HCT116 (cell line): ENCODE measurements at regions not wholly inside any gene's neighbourhood (a gene's known extent, or its start where the extent isn't known, plus 50 kb on each side); places are given as distances from the start of the nearest gene placed in this dataset.

Source experiments
- ATAC-seq: fragments of 200-7000 bp; cut with Tn5 transposase; 2 replicates; pipeline ENCODE4 v1.9.1; 2020; ENCODE audit warnings: mild to moderate bottlenecking, moderate library complexity
- BruUV-seq: library from RNA; stranded (reverse); fragments of 400-500 nt; replicated peaks from 2 replicates; lab custom pipeline; 2021; lab: Mats Ljungman, UMichigan
- CTCF ChIA-PET: fragments of 300-600 bp; sonication (Branson Sonifier 250); formaldehyde crosslinking; loops from one replicate; lab custom pipeline; 2021; ENCODE audit warnings: antibody characterized with exemption; lab: Charles Lee
- POLR2A ChIA-PET: fragments of 300-600, 350-600 bp; sonication (Branson Sonifier 250); formaldehyde crosslinking; loops from one replicate; lab custom pipeline; 2021; ENCODE audit warnings: antibody characterized with exemption; lab: Charles Lee
- RAD21 ChIA-PET, 2 experiments: fragments of 300-600 bp; sonication (Branson Sonifier 250); formaldehyde crosslinking; loops; one replicate each; lab custom pipeline; 2023; ENCODE audit warnings: low total read pairs in 2 of 2; ENCODE audit not compliant: uncharacterized antibody in 2 of 2, unreplicated experiment in 2 of 2, low non-redundant PET in 1 of 2; lab: Charles Lee
- DNase-seq: peaks from one replicate; pipeline ENCODE4 v3.0.0-alpha.2; 2010; ENCODE audit warnings: low read depth, low spot score
- H2AFZ ChIP-seq: fragments of 200-600 bp; shearing (Covaris generic), sonication (generic); 2 replicates; pipeline ENCODE4 v1.6.1; 2017; ENCODE audit warnings: low read depth, mixed run types, mixed read lengths, antibody characterized with exemption, low read length; ENCODE audit not compliant: poor library complexity, severe bottlenecking
- H3K27ac ChIP-seq: 2 replicates; pipeline ENCODE4 v1.5.1; 2012; ENCODE audit warnings: low read depth, low read length
- H3K27me3 ChIP-seq: fragments of 200-600 bp; sonication (generic); 2 replicates; pipeline ENCODE4 v1.6.1; 2016; ENCODE audit warnings: mixed run types, low read length, mixed read lengths; ENCODE audit not compliant: insufficient read depth
- H3K36me3 ChIP-seq, 2 experiments: fragments of 200-500 bp in 1 of 2; fragments of 200-600 bp in 1 of 2; sonication (Bioruptor generic) in 1 of 2; sonication (generic) in 1 of 2; 2 replicates each; pipeline versions ENCODE4 v1.5.1 to v1.6.1; 2014 to 2016; ENCODE audit warnings: low read length in 2 of 2, inconsistent platforms in 1 of 2, mixed read lengths in 1 of 2, mixed run types in 1 of 2; ENCODE audit not compliant: insufficient read depth in 2 of 2, control insufficient read depth in 1 of 2
- H3K4me1 ChIP-seq, 2 experiments: fragments of 200-600 bp in 1 of 2; sonication (generic) in 1 of 2; 2 replicates each; pipeline versions ENCODE4 v1.5.1 to v1.6.1; 2012 to 2017; ENCODE audit warnings: low read length in 2 of 2, inconsistent platforms in 1 of 2, mild to moderate bottlenecking in 1 of 2, mixed read lengths in 1 of 2, mixed run types in 1 of 2, moderate library complexity in 1 of 2; ENCODE audit not compliant: insufficient read depth in 2 of 2, control insufficient read depth in 1 of 2
- H3K4me2 ChIP-seq: fragments of 200-600 bp; sonication (generic); 2 replicates; pipeline ENCODE4 v1.6.1; 2017; ENCODE audit warnings: mixed run types, low read length, mixed read lengths
- H3K4me3 ChIP-seq, 2 experiments: fragments of 200-600 bp in 1 of 2; sonication (generic) in 1 of 2; replicated peaks in 1 of 2; 2 replicates each; pipeline ENCODE4 v1.5.1; 2011 to 2016; ENCODE audit warnings: low read length in 2 of 2, control low read depth in 1 of 2, low read depth in 1 of 2, mild to moderate bottlenecking in 1 of 2, mixed read lengths in 1 of 2, mixed run types in 1 of 2
- H3K79me2 ChIP-seq: fragments of 200-600 bp; sonication (generic); 2 replicates; pipeline ENCODE4 v1.6.1; 2017; ENCODE audit warnings: mild to moderate bottlenecking, mixed run types, low read length, moderate library complexity, mixed read lengths; ENCODE audit not compliant: insufficient read depth
- H3K9ac ChIP-seq: fragments of 200-600 bp; sonication (generic); 2 replicates; pipeline ENCODE4 v1.6.1; 2016; ENCODE audit warnings: low read length, mixed read lengths
- H3K9me2 ChIP-seq: fragments of 200-600 bp; sonication (generic), shearing (Covaris generic); 2 replicates; pipeline ENCODE4 v1.6.1; 2017; ENCODE audit warnings: mixed run types, mild to moderate bottlenecking, moderate library complexity; ENCODE audit not compliant: insufficient read depth
- H3K9me3 ChIP-seq, 2 experiments: fragments of 200-500 bp in 1 of 2; fragments of 200-600 bp in 1 of 2; sonication (Bioruptor generic) in 1 of 2; sonication (generic) in 1 of 2; 2 replicates each; pipeline ENCODE4 v1.6.1; 2014 to 2017; ENCODE audit warnings: low read length in 2 of 2, mixed read lengths in 2 of 2, inconsistent platforms in 1 of 2, low read depth in 1 of 2, mild to moderate bottlenecking in 1 of 2, mixed run types in 1 of 2, moderate library complexity in 1 of 2; ENCODE audit not compliant: control insufficient read depth in 1 of 2, insufficient read depth in 1 of 2
- H4K20me1 ChIP-seq: fragments of 200-600 bp; sonication (generic), shearing (Covaris generic); 2 replicates; pipeline ENCODE4 v1.6.1; 2017; ENCODE audit warnings: mixed run types, mild to moderate bottlenecking, moderate library complexity; ENCODE audit not compliant: insufficient read depth
- EGR1 ChIP-seq: IDR thresholded peaks from 2 replicates; pipeline ENCODE4 v1.6.1; 2012; ENCODE audit warnings: low read depth
- ELF1 ChIP-seq: IDR thresholded peaks from 2 replicates; pipeline ENCODE4 v1.6.1; 2012; ENCODE audit warnings: low read depth, borderline replicate concordance
- EZH2 ChIP-seq: fragments of 200-600 bp; sonication (generic); IDR thresholded peaks from 2 replicates; pipeline ENCODE4 v1.6.1; 2017; ENCODE audit warnings: antibody characterized with exemption, mixed run types
- FOSL1 ChIP-seq: IDR thresholded peaks from 2 replicates; pipeline ENCODE4 v1.6.1; 2012; ENCODE audit warnings: low read depth
- POLR2A ChIP-seq: IDR thresholded peaks from 2 replicates; pipeline ENCODE4 v1.7.0; 2011; ENCODE audit warnings: borderline replicate concordance; ENCODE audit not compliant: insufficient read depth, insufficient read length; ENCODE audit errors: extremely low read depth
- RAD21 ChIP-seq: IDR thresholded peaks from 2 replicates; pipeline ENCODE4 v1.6.1; 2012; ENCODE audit warnings: low read depth, mild to moderate bottlenecking
- SIN3A ChIP-seq: IDR thresholded peaks from 2 replicates; pipeline ENCODE4 v1.6.1; 2012; ENCODE audit warnings: low read depth
- YY1 ChIP-seq: IDR thresholded peaks from 2 replicates; pipeline ENCODE4 v1.6.1; 2011; ENCODE audit warnings: low read length, low read depth, moderate library complexity, mild to moderate bottlenecking; ENCODE audit not compliant: insufficient replicate concordance; ENCODE audit errors: extremely low read depth
- intact Hi-C: fragments of 100-400 bp; cut with micrococcal nuclease; formaldehyde crosslinking; loops from 2 replicates; pipeline ENCODE4 v1.10.0; 2022
- TF ChIP-seq, protein P1 (sequence below): IDR thresholded peaks from 2 replicates; pipeline ENCODE4 v1.6.1; 2011; ENCODE audit warnings: mild to moderate bottlenecking, low read length, moderate library complexity; ENCODE audit not compliant: insufficient replicate concordance; ENCODE audit errors: extremely low read depth

DNA sequence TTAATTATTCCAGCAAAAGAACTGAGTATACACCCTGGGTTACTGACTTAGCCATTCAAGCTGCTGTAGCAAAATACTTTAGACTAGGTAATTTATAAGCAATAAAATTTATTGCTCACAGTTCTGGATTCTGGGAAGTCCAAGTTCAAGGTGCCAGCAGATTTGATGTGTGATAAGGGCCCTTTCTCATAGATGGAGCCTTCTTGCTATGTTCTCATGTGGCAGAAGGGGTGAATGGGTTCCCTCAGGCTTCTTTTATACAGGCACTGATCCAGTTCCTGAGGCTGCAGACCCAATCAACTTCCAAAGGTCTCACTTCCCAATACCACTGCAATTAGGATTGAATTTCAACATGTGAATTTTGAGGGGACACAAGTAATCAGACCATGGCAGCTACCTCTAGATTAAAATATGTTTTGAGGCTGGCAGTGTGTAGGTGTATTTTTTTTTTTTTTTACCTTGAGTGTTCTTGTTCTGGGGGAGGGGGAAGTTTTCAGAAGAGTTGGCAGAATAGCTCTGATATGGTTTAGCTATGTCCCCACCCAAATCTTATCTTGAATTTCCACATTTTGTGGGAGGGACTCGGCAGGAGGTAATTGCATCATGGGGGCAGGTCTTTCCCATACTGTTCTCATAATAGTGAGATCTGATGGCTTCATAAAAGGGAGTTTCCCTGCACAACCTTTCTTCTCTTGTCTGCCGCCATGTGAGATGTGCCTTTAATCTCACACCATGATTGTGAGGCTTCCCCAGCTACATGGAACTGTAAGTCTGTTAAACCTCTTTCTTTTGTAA lies 178.2 kb downstream of the RASSF9 start:
- ChIA-PET CTCF (no interaction called here), RAD21 (no interaction called here), POLR2A (no interaction called here)
- Histone ChIP-seq H3K36me3 (no peaks in the 10 kb centered on the region), H3K9me3 (no peaks in the 10 kb centered on the region; a peak in 1 of 4 replicates), H3K9ac (no peak overlapping the region), H2AFZ (no peak overlapping the region), H3K4me2 (no peak overlapping the region), H3K79me2 (no peaks in the 10 kb centered on the region), H3K9me2 (no peaks in the 10 kb centered on the region), H3K27ac (no peak overlapping the region), H3K4me3 (no peak overlapping the region), H3K4me1 (no peaks in the 10 kb centered on the region), H3K27me3 (no peaks in the 10 kb centered on the region), H4K20me1 (no peaks in the 10 kb centered on the region)
- ATAC-seq (no peak), DNase-seq (no peak)
- intact Hi-C loops, result no loop called here
- TF ChIP-seq RAD21 (no peak), YY1 (no peak), ELF1 (no peak), SIN3A (no peak), EGR1 (no peak), EZH2 (no peak), FOSL1 (no peak), POLR2A (no peak)
- TF ChIP-seq, protein P1, sequence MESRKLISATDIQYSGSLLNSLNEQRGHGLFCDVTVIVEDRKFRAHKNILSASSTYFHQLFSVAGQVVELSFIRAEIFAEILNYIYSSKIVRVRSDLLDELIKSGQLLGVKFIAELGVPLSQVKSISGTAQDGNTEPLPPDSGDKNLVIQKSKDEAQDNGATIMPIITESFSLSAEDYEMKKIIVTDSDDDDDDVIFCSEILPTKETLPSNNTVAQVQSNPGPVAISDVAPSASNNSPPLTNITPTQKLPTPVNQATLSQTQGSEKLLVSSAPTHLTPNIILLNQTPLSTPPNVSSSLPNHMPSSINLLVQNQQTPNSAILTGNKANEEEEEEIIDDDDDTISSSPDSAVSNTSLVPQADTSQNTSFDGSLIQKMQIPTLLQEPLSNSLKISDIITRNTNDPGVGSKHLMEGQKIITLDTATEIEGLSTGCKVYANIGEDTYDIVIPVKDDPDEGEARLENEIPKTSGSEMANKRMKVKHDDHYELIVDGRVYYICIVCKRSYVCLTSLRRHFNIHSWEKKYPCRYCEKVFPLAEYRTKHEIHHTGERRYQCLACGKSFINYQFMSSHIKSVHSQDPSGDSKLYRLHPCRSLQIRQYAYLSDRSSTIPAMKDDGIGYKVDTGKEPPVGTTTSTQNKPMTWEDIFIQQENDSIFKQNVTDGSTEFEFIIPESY, result no peak
- no TSS peak for BruUV-seq
